ENCODE measurements at regions not wholly inside any gene's neighbourhood (a gene's known extent, or its start where the extent isn't known, plus 50 kb on each side); places are given as distances from the start of the nearest gene placed in this dataset.
"Not testable (repeated sequence)": the region's sequence is repeated elsewhere in the genome, so short reads cannot be mapped to it uniquely, and the experiment has no call there.

DNA sequence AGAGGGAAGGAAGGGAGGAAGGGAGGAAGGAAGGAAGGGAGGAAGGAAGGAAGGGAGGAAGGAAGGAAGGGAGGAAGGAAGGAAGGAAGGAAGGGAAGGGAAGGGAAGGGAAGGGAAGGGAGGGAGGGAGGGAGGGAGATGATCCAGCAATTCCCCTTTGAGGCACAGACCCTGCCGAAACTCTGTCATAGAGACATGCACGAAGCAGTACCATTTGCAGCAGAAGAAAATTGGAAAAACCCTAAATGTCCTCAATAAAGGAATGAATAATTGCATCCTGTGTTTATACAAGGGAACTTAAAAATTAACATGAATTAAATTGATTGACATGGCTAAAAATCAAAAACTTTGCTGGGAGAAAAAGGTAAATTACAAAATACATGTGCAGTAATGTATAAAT, 151.5 kb downstream of the MTERF1 start:
- TF ChIP-seq, protein P1, sequence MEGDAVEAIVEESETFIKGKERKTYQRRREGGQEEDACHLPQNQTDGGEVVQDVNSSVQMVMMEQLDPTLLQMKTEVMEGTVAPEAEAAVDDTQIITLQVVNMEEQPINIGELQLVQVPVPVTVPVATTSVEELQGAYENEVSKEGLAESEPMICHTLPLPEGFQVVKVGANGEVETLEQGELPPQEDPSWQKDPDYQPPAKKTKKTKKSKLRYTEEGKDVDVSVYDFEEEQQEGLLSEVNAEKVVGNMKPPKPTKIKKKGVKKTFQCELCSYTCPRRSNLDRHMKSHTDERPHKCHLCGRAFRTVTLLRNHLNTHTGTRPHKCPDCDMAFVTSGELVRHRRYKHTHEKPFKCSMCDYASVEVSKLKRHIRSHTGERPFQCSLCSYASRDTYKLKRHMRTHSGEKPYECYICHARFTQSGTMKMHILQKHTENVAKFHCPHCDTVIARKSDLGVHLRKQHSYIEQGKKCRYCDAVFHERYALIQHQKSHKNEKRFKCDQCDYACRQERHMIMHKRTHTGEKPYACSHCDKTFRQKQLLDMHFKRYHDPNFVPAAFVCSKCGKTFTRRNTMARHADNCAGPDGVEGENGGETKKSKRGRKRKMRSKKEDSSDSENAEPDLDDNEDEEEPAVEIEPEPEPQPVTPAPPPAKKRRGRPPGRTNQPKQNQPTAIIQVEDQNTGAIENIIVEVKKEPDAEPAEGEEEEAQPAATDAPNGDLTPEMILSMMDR (IDR thresholded peaks at IDR 0.05) = not testable (repeated sequence)
- not testable (repeated sequence) for TF ChIP-seq POLR2A, POLR2AphosphoS5 (IDR thresholded peaks at IDR 0.05)
